Activated CD8-positive, alpha-beta memory T cell treated with anti-CD3 and anti-CD28 coated beads for 24 hours (primary cell): ENCODE measurements at regions not wholly inside any gene's neighbourhood (a gene's known extent, or its start where the extent isn't known, plus 50 kb on each side); places are given as distances from the start of the nearest gene placed in this dataset.
A peak's percentile ranks its signal among the peaks of the same experiment; 100 is the strongest.
"Not testable (repeated sequence)": the region's sequence is repeated elsewhere in the genome, so short reads cannot be mapped to it uniquely, and the experiment has no call there.

ENCODE experiments used
- DNase-seq: peaks from one replicate; pipeline ENCODE4 v3.0.0-alpha.2; 2020

DNA sequence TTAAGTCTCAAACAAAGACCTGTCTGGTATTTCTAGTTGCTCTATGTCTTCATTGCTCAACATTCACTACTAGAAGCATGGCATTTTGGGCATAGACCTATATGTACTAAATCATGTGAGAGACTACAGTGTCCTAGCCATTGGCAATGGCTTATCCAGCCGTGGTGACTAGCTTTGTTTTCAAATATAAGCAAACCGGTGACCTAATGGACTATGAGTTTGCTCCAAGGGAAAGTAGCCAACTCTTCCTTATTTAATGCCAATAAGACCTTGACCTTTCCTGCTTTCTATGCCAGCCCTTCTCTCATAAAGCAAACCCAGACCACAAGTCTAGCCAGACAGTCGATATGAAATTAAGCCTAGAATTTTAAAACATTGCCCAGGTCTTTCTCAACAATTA, 113.7 kb upstream of the CREB1 start:
- DNase-seq = no peak

GRCh38 chr2:207416900-207417299, 112.9 kb upstream of the CREB1 start:
- DNase-seq = no peak

DNA sequence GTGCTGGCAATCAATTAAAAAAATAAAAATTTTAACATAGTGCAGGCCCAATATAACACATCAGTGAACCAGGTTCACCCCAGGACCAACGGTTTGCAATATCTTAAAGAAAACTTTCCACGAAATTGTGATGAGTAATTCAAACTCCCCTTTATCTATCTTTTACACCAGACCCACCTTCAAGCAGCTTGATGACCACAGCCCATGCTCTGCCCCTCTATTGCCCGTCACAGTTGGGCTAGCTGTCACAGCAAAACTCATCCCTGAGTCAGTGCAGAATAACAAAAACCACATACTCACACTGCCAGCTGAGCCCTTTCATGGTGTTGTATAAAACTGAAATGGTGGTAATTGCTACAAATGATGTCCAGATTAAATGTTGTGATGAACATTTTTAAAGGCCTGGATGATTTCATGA, 112.5 kb upstream of the CREB1 start:
- DNase-seq = no peak

- no peak for DNase-seq
These were observed 111.3 kb upstream of the CREB1 start for GRCh38 chr2:207418419-207418818.

GRCh38 chr2:207419331-207419730, 110.4 kb upstream of the CREB1 start:
- no peak for DNase-seq

DNA sequence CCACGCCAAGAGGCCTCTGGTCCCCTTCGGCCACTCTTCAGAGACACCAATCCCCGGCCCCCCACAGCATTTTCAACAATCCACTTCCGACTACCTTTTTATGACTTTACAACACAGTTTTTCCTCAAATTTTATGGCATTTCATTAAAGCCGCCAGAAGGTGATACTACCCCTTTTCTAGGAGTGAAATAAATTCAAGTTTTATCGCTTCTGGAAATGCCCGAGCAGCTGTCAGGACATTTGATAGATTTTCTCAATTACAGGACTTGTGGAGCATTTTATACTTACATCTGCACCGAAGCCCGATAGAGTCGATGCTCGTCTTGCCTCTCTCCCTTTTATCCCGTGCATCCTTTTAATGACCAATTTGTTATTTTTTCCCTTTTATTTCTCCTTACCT, 108.1 kb upstream of the CREB1 start:
- DNase-seq = no peak

GRCh38 chr2:207422380-207422779, 107.4 kb upstream of the CREB1 start:
- no peak for DNase-seq

- peak; percentile 58 for DNase-seq
These were observed 105.9 kb upstream of the CREB1 start for GRCh38 chr2:207423886-207424285.

DNA sequence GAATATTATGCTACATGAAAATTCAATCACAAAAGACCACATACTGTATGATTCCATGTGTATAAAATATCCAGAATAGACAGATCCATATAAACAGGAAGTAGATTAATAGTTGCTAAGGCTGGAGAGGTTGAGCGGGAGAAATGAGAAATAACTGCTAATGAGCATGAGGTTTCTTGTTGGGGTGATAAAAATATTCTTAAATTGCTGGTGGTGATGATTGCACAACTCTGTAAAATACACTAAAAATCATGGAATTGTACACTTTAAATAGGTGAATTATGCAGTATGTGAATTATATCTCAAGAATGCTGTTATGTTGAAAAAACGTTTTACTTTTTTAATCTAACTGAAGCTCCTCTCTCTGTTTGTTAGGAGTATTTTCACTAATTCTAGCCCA, 101.8 kb upstream of the CREB1 start:
- DNase-seq = no peak

DNA sequence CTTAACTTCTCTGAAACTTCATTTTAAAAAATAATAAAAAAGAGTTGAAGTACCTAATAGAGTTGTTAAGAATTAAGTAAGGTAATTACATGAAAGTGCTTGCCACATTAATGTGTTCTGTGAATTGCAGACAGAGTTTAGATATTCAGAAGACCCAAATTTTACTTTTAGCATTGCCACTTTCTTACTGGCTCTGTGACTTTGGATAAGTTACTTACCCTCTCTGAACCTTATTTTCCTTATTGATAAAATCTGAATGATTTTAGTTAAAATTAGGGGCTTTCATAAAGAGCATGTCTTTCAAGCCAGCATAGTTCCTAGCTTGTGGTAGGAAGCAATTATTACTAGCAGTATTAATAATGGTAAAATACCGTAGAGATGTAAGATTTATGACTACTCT, 101.2 kb upstream of the CREB1 start:
- no peak for DNase-seq

DNA sequence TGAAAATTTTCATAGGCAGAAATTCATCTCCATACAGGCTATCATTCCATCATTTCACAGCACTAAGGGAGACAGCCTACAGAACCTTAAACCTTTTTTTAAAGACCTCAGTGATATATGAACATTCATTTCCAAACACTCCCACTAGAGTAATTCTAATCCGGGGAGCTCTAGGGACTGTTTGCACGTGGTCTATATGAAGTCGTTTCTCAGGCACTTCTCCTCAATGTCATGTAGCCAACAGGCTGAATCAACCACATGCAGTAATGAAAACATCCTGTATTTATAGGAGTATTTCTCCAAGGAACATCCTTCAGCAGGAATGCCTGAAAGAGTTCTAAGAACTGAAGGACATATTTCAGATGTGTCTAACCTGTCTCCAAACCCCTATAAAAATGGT, 97.3 kb upstream of the CREB1 start:
- DNase-seq = no peak

DNA sequence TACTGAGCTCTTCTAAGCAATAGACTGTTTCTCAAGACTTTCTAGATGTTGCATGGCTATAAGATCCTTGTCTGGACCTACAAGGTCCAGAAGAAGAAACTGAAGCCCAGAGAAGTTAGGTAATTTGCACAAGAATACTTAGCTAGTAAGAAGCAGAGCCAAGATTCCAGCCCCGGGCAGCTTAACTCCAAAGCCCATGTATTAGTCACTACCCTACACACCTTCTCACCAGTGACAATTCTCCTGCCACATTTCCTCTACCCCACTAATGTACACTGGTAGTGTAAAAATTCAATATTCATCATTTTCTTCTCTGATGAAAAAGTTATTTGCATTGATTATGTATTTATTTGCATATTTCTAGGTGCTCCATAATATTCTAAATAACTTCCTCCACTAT, 95.5 kb upstream of the CREB1 start:
- no peak for DNase-seq

- DNase-seq = no peak
These were observed 94.8 kb upstream of the CREB1 start for GRCh38 chr2:207434899-207435465.

DNA sequence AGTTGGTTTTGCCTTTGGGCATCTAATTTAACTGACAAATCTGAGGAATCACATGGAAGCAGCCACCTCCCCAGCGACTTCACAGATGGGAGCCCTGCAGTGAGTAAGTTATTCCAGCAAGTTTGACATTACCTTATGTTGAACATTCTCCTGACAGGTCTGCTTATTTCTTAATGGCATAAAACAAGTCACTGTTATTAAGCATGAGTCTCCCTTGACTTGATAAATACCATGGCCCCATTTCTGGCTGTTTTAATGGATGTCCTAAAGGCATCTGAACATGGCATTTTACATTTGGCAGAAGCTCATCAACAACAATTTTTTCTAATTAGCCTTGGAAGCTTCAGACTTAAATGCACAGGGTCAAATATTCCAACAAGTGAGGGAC, 92.6 kb upstream of the CREB1 start:
- DNase-seq = no peak

GRCh38 chr2:207437524-207438143, 92.1 kb upstream of the CREB1 start:
- no peak for DNase-seq

DNA sequence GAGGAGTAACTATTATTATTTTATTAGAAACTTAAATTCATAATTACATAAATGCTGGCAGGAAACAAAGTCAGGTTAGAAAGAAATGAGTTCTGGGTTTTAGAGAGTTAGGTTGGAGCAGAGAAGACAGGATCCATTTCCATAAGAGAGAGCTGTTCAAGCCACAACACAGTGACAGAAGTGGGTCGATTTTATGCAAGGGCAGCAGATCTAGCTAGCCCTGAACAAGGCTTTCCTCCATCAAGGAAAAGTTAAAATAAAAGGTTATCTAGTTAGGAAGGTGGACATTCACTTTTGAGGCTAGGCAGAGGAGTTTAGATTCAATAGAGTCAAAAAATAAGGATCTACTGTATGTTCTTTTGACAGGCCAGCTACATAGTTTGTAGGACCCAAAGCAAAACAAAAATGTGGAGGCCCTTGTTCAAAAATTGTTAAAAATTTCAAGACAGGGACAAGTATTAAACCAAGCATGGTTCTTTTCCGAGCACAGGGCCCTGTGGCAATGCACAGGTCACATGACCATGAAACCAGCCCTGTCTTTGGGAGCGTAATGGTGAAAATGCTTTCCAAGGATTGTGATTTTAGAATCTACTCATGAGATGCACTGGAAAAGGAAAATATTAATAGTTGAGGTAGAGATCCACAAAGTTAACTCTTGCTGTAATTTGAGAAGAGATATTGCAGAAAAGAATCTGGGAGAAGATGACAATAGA, 91.2 kb upstream of the CREB1 start:
- no peak for DNase-seq

DNA sequence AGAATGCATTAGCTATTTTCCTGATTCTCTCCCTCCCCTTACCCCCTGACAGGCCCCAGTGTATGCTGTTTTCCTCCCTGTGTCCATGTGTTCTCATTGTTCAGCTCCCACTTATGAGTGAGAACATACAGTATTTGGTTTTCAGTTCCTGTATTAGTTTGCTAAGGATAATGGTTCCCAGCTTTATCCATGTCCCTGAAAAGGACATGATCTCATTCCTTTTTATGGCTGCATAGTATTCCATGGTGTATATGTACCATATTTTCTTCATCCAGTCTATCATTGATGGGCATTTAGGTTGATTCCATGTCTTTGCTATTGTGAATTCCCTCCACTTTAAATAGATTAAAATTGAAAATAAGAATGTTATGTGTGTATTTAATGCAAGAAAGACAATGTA, 89.9 kb upstream of the CREB1 start:
- DNase-seq = not testable (repeated sequence)

DNA sequence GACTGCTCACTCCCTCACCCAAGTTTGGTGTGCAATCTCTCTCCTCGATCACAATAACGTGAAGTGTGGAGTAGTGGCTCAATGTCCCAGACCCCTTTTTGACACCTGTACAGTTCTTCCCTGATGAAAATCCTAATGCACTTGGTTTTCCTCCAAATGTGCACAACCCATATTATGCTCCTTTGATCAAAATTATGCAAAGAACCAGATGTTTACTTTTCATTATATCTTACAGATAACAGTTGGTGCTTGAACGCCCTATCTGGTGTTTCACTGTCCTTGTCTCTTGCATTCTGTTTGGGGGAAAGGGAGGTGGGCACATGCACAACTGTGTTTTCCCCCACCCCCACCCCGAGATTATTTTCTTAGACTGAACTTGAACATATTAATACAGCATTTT, 85.0 kb upstream of the CREB1 start:
- no peak for DNase-seq

DNA sequence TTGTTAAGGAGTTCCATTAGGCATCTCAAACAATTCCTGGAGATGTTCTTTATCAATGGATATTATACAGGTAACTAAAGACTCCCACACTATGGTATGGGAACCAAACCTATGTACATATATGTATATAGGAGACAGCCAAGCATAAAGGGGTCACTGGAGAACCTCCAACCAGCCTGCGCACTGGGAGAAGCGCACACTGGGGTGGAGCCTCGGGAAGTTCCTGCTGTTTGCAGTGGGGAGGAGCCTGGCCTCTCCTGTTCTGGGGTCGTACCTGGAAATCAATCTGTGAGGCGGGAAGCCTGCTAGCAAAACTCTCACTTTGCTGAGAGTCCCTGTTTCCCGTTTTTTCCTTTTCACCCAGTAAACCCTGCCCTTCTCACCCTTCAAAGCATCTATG, 83.1 kb upstream of the CREB1 start:
- no peak for DNase-seq

- no peak for DNase-seq
These were observed 81.8 kb upstream of the CREB1 start for GRCh38 chr2:207448006-207448405.

DNA sequence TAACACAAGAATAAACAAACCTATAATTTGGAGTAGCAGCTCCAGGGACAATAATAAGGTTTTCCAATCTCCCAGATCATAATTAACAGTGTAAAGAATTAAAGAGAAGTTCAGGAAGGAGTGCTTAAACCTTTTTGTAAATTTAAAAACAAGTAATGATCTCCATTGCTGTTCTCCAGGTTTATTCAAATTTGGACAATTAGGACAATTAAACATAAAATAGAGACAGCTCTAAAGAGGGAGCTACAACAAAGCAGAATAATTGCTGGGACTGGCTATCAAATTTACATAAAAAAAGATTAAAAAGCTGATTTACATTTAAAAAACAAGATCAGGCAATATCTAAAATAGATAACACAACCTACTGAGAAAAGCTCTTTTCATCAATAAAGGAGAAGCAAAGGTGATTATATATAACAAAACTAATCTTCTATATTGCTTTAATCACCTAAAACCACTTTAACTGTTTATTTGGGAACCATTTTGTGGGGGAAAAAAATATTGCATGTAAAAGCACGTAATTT, 80.1 kb upstream of the CREB1 start:
- DNase-seq = no peak

DNA sequence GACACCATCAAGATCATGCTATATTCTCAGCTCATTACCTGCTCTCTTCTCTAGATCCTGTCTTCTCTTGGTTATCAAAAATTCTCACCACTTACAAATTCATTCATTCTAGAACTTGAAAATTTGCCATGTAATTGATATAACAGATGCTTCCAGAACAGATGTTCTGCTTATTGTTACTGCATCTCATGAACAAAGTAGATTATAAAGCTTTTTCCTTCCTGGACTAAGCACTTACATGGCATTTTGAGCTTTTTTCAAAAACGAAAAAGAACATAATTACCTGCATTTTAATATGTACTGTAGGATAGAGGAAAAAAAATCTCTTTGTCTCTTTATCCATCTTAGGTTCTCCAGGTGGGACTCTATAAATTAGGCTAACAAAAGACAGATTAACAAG, 79.6 kb upstream of the CREB1 start:
- no peak for DNase-seq

- no peak for DNase-seq
These were observed 71.2 kb upstream of the CREB1 start for GRCh38 chr2:207458582-207458981.

GRCh38 chr2:207459990-207460757, 69.6 kb upstream of the CREB1 start:
- no peak for DNase-seq
